AG09319 (cell line): ENCODE measurements at regions not wholly inside any gene's neighbourhood (a gene's known extent, or its start where the extent isn't known, plus 50 kb on each side); places are given as distances from the start of the nearest gene placed in this dataset.

Experiments used
- DNase-seq: peaks from one replicate; pipeline ENCODE4 v3.0.0-alpha.2; 2010; ENCODE audit warnings: low read depth; ENCODE audit errors: extremely low read depth
- TF ChIP-seq, protein P1 (sequence below): IDR thresholded peaks from 2 replicates; pipeline ENCODE4 v1.5.1; 2011; ENCODE audit warnings: low read depth, mild to moderate bottlenecking, inconsistent platforms, low read length, moderate library complexity

DNA sequence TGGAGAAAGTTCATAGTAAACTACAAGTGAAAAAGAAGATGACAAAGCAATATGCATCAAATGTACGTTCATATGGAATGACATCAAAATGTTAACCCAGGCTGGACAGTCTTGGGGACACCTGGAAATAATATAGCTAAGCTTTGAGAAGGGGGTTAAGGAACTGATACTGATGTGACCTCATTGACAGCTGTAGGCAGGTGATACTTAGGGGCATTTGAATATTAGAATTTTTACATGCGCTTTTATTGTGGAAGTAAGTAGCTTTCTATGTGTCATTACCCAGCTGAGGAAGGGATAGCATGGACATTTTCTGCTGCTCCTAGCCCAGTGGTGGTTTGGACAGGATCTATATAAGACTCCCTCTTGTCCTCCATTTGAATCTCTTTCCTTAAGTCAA, 299.7 kb downstream of the CWC27 start:
- TF ChIP-seq, protein P1, sequence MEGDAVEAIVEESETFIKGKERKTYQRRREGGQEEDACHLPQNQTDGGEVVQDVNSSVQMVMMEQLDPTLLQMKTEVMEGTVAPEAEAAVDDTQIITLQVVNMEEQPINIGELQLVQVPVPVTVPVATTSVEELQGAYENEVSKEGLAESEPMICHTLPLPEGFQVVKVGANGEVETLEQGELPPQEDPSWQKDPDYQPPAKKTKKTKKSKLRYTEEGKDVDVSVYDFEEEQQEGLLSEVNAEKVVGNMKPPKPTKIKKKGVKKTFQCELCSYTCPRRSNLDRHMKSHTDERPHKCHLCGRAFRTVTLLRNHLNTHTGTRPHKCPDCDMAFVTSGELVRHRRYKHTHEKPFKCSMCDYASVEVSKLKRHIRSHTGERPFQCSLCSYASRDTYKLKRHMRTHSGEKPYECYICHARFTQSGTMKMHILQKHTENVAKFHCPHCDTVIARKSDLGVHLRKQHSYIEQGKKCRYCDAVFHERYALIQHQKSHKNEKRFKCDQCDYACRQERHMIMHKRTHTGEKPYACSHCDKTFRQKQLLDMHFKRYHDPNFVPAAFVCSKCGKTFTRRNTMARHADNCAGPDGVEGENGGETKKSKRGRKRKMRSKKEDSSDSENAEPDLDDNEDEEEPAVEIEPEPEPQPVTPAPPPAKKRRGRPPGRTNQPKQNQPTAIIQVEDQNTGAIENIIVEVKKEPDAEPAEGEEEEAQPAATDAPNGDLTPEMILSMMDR = no peak
- DNase-seq = no peak

DNA sequence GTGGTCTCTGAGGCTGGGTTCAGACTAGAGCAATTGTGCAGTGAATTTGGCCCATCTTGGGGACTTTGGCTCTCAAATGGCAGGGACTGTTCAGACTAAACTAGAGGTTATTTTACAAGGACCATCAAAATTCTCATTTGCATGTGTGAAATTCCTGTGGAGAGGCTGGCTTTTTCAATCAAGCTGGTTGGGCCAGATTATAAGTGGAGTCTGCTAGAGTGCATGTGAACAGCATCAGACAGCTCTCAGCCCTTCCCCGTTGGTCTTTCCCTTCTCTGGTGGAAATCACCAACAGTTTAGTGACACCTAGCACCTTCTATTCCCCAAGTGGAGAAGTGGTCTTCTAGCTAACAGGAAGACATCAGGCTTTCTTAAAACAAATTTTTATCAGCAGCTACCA, 301.3 kb downstream of the CWC27 start:
- TF ChIP-seq, protein P1 = no peak
- no peak for DNase-seq

DNA sequence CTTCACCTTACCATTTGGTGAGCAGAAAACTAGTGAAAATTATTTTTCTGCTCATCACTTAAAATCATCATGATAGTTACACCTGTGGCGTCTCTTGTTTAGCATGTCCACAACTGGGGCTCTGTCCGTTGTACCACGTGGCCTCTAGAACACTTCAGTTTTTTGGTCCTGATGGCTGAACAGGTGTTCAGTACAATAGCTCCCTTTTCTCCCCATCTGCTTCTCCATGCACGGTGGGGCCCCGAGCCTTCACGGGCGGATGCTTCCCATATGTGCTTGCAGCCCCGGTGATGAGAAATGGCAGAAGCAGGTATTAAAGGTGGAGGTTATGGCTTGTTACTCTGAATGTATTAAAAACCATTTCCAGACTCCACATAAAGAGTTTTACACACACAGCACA, 304.1 kb downstream of the CWC27 start:
- TF ChIP-seq, protein P1 = no peak
- no peak for DNase-seq

DNA sequence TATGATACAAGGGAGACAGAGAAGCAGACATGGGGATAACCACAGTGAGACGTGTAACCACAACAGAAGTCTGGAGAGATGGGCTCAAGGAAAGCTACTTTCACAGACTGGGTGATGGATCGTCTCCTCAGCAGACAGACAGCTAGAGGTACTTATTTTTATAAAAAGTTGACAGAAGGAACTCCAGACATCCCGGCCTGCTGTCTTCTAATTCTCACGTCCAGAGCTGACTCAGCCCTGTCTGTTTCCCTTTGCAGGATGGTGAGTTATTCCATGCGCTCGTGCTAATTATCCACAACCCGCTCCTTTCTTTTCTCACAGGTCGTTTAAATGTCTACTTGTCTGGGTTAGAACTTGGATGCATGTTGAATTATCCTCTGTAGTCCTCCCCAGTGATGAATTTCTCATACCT, 304.5 kb downstream of the CWC27 start:
- DNase-seq = no peak
- TF ChIP-seq, protein P1 = no peak

DNA sequence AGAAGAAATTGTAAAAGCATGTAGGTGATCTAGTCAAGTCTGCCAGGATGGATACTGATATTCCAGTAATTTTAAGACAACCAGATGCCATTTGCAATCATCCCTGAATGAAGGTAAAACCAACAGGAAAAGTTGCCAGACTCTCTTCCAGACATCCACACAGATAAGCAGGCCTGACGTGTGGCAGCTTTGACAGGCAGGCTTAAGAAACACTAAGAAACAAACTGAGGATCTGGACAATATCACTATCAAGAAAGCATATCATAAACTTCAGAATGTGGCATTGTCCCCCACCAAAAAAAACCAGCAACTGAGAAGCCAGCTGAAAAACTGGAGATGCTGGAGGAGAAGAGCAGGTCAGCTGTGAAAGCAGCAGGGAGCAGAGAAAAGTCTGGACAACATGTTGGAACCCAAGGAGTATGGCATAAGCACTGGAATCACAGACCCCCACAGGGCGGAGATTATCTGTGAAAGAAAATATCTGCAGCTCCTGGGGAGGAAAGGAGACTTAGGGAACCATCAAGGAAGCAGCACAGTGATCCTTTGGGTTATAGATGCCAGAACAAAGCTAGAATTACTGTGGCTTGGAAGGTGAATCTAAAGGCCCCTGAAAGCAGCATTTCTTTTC, 307.0 kb downstream of the CWC27 start:
- no peak for DNase-seq

DNA sequence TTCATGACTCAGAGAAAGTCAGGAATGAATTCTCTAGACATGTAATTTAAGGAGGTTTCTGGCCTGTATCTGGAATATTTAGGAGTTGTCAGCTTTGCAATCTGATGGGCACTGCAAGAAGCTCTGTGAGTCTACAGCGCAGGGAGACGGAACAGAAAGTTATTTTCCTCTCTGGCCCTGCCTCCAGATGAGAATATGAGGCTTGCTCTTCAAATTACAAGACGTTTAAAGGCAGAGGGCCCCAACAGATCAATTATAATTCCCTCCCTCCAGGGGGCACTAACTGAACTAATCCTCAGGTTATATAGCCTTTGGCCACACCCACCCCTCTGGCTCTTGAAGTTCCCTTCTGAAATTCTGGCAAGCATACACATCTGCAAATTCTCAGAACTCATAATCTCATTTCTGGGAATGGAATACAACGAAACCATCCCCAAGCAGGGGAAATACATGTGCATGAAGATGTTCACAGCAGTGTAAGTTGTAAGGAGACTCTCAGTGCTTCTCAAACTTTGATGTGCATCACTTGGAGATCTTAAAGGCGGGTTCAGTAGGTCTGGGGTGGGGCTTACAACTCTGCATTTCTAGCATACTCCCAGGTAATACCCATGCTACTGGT, 307.6 kb downstream of the CWC27 start:
- TF ChIP-seq, protein P1 = peak; percentile 24
- peak; percentile 16 for DNase-seq

More for the DNA sequence above, 307.0 kb downstream of the CWC27 start:
- TF ChIP-seq, protein P1 = no peak

DNA sequence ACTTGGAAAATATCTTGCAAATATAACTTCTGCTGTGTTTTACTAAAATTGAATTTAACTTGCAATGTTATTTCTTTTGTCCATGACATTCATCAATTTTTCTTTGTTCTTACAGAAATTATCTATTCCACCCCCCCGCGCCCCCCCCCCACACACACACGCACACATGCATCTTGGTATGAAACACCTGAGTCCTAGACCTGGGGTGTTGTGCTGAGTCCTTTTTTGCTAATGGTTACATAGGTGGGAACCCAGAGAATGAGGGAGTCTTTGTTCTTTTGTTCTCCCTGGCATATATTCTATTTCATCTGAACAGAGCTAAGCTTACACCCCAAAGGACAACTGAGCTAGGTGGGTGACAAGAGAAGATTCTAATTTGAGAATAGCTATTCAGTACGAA, 308.9 kb downstream of the CWC27 start:
- TF ChIP-seq, protein P1 = no peak
- no peak for DNase-seq
